NCI-H128 (cell line): ENCODE measurements at regions not wholly inside any gene's neighbourhood (a gene's known extent, or its start where the extent isn't known, plus 50 kb on each side); places are given as distances from the start of the nearest gene placed in this dataset.
"Not testable (repeated sequence)": the region's sequence is repeated elsewhere in the genome, so short reads cannot be mapped to it uniquely, and the experiment has no call there.

Experiments used
- DNase-seq: peaks from one replicate; lab custom pipeline; 2025; ENCODE audit not compliant: unreplicated experiment; lab: John Stamatoyannopoulos, UW

DNA sequence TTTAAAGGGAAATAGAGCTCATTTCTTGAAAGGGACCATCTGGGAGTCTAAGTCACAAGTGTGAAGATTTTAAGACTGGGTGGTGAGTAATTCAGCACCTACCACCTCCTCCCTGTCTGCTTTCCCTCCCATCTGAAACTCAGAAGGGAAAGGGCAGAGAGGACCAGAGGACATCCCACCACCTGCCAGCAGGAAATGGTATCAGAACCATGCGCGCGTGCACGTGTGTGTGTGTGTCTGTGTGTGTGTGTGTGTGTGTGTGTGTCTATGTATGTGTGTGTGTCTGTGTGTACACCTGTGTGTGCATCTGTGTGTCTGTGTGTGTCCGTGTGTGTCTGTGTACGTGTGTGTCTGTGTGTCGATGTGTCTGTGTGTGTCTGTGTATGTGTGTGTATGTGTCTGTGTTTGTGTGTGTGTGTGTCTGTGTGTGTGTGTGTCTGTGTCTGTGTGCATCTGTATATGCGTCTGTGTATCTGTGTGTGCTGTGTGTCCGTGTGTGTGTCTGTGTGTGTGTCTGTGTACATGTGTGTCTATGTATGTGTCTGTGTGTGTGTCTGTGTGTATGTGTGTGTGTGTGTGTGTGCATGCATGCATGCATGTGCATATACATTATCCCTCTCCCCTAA lies 76.8 kb downstream of the ZFP36L2 start:
- DNase-seq = no peak

DNA sequence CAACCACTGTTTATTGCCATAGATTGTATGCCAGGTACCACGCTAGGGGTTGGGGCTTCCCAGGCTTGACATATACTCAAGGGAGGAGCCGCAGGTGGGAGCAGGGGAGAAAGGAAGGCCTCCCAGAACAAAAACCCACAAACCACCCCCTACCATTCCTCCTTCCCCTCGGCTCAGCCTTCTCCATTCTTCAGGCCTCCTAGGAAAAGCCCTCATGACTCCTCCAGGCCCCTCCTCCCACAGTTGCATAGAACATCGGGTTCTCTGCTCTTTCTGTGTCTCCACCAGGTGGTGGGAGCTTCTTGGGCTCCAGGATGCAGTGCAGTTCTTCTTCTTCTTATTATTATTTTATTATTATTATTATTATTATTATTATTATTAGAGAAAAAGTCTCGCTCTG lies 80.3 kb downstream of the ZFP36L2 start:
- DNase-seq = no peak

DNA sequence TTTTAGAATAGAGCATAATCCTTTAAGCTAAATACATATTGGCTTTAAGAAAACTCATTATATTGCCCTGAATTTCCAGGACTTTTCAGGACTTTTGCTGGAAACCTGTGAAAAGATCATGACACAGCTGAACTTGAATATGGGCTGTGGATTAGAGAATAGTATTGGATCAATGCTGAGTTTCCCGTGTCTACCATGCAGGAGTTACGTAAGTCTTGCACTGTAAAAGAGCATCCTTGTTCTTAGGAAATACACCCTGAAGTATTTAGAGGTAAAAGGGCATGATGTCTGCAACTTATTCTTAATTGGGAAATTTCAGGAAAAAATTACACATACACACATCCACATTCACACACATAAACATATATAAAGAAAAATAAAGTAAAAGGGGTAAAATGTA lies 82.1 kb downstream of the ZFP36L2 start:
- no peak for DNase-seq

DNA sequence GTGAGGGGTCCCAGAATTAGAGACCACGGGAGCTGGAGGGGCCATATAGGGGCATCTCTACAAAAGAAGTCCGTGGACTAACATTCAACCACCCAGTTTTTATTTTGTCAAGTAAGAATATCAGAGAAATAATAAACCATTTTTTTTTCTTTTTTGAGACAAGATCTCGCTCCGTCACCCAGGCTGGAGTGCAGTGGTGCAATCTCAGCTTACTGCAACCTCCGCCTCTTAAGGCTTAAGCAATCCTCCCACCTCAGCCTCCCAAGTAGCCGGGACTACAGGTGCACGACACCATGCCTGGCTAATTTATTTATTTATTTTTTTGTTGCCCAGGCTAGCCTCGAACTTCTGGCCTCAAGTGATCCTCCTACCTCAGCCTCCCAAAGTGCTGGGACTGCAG lies 82.7 kb downstream of the ZFP36L2 start:
- DNase-seq = no peak

DNA sequence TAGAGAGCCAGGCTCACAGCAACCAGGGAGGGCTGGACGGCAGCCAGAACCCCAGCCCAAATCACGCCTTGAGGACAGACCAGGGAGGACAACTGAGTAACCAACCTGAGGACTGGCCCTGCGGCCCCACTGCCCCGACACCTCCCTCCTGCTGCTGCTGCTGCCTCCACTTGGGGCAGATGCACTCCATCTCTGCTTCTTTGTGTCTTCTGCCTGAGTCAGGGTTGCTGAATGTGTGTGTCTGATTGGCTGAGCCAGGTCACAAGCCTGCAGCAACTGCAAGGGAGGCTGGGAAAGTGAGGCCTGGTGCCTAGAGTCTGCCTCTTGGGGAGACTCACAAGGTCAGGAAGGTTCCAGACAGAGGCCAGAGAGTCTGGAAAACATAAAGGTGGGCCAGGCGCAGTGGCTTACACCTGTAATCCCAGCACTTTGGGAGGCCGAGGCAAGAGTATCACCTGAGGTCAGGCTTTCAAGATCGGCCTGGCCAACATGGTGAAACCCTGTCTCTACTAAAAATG lies 83.4 kb downstream of the ZFP36L2 start:
- no peak for DNase-seq

DNA sequence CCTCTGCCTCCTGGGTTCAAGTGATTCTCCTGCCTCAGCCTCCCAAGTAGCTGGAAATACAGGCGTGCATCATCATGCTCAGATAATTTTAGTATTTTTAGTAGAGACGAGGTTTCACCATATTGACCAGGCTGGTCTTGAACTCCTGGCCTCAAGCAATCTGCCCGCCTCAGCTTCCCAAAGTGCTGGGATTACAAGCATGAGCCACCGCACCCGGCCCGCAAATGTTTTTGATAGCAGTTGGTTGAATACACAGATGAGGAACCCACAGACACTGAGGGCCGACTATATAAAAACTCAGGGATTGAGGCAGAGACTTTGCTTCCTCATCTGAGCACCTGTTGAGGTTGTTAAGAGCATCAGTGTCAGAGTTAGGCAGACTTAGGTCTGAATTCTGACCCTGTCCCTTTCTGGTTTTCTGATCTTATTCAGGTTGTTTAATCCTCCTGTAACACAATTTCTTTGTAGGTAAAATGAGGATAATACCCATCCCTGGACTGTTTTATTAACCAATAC lies 84.7 kb downstream of the ZFP36L2 start:
- DNase-seq = not testable (repeated sequence)

DNA sequence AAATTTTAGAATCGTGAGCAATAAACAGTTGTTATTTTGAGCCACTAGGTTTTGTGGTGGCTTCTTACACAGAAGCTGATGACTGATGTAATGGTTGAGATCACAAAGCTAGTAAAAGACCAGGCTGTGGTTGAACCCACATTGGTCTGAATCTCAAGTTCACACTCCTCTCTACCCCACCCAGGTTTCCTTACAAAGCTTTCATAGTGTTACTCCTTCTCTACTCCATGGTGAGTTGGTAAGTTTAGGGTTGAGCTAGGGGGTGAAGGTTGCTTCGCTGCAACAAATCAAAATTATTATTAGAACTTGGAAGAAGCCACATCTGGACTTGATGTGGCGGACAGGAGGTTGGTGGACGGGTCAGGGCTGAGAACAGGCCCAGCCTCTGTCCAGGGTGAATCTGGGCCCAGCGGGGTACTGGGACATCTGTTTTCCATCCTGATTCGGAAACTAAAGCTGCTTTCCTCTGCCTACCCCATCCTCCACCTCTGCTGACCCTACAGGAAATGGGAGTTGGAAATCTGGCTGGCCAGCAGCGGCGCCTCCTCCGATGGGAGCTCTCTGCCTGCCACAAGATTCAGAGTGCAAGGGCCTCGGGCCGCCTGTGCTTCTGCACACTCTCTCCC lies 86.3 kb downstream of the ZFP36L2 start:
- no peak for DNase-seq

DNA sequence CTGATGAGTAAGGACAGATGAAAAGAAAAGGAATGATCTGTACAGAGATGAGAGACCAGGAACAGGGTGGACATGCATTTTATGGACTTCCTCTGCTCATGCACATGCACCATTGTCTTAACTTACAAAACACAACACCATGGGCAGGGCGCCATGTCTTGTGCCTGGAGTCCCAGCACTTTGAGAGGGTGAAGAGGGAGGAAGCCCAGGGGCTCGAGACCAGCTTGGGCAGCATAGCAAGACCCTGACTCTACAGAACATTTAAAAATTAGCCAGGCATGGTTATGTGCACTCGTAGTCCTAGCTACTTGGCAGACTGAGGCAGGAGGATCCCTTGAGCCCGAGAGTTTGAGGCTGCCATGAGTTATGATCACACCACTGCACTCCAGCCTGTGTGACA lies 86.9 kb downstream of the ZFP36L2 start:
- no peak for DNase-seq

DNA sequence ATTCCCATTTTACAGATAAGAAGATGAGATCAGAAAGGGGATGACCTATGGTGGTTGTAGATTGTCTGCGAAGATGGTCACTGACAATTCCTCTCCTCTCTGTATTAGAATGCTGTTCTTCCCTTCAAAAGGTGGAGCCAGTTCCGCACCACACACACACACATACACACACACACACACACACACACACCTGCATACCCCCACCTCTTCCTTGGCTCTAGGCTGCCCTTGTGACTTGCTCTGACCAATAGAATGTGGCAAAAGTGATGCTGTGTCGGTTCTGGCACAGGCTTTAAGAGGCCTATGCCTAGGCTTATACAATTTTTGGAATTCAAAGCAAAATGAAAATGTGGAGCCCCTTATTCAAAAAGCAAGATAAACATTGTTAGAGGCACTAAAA lies 88.0 kb downstream of the ZFP36L2 start:
- DNase-seq = no peak

DNA sequence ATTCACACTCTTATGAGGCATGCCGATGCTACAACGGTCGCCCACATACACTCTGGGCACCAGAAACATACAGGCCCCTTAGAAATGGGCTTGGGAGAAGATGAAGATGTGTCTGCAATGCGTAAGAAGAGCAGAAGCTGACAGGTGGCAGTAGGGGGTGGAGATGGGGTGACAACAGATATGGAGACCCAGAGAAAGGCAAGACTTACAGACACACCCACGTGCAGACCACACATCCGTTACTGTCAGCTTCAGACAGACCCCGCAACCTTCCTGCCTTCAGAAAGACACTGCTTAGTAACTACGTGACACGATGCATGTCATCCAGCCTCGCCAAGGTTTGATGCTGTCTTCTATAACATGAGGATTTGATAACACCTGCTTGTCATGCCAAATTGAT lies 89.5 kb downstream of the ZFP36L2 start:
- no peak for DNase-seq

DNA sequence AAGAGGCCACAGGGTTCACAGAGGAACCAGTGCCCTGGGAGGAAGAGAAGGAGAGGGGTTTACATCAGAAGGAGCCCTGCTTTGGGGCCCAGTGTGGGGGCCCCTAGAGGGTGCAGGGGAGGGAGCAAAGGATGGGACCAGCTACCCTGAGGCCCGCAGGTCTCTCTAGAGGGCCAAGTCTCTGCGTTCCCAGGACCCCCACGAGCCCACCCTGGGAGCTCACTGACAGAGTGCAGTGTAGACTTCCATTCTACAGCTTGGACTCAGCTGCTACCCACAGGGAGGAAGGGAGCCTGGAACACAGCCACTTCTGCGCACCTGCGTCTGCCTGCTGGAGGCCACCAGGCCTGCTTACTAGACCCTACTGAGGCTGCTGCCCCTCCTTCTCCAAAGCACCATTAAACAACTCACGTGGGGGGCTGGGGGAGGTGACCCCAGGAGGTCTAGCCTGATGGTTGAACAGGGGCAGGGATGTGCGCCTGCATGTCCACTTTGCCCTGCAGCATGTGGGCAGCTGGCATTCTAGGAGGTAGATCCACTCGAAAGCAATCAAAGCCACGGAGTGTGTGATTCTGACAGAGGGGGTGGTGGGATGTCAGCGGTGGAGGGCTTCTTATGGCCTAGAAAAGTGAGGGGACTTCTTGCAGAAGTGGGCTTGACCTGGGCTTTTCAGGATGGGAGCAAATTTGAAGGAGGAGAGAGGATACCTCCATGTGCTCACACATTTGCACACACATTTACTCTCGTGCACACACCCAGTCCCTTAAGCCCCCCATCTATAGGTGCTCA lies 90.2 kb downstream of the ZFP36L2 start:
- DNase-seq = no peak

DNA sequence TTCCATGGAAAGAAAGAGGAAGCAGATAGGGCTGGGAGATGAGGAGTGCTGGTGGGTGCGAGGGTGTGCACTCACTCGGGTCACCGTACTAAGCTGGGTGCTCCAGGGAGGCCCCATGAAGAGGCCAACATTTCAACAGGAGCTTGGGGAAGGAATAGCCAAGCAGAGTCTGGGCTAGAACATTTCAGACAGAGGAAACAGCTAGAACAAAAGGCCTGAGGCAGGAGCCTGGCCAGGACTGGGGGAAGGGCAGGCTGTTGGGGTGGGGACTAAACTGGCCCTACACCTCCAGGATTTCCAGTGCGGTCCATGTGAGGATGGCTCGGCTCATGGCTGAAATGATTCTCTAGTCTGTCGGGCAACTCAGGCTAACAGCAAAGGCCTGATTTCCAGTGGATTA lies 90.8 kb downstream of the ZFP36L2 start:
- DNase-seq = no peak

DNA sequence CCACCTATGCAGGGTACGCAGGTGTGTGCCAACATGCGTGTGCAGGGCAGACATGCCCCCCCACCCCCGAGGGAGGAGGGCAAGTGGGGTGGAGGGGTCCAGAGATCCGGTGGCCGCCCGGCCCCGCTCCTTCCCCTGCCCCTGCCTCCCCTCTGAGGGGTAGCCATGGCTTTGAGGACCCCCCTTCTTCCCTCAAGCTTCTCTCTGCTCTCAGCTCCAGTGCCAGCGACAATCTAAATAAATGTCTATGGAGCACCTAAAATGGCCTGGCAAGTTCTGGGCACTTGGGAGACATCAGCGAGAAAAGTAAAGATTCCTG lies 91.9 kb downstream of the ZFP36L2 start:
- DNase-seq = no peak

DNA sequence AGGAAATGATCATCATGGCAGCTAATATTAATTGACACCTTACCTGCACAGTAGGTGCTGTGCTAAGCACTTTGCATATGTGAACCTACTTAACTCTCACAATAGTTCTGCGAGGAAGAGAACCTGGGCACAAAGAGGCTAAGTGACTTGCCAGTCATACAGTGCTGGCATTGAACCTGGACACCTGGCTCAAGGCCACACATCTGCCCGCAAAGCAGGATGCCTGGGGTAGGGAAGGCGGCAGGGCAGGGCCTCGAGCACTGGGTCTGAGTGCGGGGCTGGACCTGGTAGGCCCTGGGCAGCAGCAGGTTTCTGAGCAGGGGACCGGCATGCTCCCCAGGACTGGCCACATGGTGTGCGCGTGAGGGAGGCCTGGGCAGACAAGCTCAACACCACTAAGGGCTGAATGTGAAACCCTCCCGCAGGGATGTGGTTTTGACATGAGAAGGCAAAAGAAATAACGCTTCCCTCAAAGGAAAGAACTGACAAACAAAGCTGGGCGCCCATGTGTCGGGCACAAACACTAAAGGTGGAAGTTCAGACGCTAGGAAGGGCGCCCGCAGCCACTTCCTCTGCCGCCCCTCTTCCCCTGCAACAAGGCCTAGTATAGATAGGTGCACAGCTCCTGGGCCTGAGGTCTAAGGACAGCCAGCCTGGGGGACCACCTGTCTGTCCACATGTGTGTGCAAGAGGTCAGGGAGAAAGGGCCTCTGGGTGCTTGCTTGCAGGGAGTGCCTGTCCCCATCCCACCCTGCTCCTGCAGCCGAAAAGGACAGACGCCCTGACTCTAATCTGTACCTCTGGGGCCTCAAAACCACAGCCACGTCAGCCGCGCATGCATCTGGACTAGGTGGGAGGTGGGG lies 92.5 kb downstream of the ZFP36L2 start:
- DNase-seq = no peak

DNA sequence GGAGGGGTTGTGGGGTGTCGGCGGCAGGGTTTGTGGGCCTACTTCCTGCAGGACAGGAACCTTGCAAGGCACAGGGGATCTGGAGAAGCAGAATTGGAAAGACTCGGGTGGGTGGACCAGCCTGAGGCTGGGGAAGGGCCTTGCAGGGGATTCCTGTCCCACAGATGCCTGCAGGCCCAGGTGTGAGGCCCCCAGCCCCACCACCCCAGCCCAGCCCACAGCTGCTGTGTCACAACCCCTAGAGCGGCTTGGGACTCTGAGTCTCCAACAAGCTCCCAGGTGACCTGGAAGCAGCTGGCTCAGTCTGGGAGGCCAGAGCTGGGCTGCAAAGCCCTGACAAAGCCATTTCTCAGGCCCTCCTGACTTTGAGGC lies 93.1 kb downstream of the ZFP36L2 start:
- DNase-seq = no peak

DNA sequence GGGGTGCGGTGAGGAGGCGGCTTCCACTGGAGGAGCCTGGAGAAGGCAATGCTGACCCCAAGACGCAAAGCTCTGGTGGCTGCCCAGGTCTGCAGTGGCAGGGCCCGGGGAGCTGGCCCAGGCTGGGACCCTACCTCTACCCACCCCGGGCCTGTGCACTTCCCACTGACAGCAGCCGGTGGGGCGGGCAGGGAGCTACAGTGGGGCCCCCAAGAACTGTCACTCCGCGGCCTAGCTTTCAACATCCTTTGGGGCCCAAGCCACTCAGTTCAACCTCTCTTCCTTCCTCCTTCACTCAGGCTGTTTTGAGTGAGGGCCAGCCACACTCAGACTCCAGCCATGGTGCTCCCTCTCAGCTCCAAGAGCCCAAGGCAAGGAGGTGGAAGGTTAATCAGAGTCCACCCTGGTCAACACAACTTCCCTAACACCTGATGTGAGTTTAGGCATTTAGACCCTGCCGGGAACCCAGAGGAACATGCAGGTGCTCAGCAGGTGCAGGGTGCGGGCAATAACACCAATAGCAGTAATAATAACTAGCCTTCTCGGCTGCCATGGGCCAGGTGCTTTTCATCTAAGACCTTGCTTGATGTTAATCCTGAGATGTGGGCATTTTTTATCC lies 93.6 kb downstream of the ZFP36L2 start:
- no peak for DNase-seq

DNA sequence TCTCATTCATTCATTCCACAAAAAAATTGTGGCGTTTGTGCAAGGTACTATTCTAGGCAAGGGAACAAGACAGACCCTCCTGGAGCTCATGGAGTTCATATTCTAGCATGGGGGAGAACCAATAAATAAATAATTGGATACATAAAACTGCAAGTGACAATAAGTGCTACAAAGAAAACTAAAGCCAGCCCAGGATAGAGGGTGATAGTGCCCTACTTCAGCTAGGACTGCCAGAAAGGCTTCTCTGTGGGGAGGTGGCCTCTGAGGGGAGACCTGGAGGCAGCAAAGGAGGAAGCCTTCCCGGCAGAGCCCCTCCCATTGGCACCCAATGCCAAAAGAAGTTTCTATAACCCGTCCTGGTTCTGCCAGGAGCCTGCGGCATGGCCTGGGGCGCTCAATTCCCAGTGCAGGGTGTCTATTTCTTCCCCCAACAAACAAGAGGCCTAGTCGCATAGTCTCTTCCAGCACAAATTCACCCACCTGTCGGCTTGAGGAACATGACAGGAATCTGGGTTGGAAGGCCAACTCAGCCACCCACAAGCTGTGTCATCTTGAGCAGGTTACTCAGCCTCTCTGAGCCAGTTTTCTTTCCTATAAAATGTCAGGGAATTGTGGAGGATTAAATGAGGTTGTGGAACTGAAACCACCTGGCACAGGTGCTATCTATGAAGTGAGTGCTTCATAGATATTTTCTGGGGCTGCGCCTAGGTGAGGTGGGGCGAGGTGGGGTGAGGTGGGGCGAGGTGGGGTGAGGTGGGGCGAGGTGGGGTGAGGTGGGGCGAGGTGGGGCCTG lies 94.3 kb downstream of the ZFP36L2 start:
- DNase-seq = no peak

DNA sequence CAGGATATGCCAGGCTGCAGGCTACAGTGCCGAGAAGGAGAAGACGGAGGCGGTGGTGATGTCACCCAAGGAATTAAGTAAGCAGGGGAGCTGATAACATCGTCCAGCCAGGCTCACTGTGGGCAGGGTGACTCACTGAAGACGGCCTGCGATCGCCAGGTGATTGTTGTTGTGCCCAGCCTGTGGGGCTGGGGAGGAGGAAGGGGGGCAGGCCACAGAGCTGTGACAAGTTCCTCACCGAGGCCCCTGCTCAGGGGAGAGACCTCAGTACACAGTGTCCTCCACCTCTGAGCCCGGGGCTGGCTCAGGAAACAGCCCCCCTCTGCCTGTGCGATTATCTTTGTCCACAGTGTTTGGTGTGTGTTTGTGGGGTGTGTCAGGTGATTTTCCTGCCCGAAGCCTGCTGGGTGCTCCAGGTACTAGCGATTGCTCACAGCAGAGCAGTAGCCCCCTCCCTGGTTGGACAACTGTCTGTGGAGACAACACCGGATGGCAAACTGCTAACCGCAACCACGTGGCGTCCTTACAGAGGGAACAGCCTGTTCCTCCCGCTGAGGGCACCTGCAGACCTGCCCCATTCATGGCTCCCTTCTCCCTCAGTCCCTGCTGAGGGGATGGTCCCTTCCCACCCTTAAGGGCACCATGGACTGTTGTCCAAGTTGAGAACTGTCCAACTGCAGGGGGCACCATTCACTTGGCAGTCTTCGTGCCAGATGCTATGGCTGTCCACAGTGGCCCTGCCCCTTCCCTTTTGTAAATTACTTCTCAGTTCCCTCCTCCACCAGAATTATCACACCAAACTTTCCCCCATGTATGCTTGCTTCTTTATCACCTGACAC lies 95.1 kb downstream of the ZFP36L2 start:
- DNase-seq = no peak

DNA sequence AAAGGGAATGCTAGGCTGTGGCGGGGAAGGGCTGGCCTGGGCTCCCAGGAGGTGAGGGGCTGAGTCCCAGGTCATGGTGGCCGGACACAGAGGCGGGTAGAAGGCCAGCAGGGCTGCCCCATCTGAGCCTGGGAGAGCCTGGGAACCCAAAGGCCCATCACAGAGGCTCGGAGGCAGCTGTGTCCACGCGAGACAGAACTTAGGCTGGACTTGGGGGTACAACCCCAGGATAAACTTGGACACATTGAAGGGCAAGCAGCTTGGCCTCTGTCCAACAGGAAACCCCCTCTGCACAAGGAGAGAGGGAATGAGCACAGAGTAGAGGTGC lies 95.9 kb downstream of the ZFP36L2 start:
- no peak for DNase-seq
